ENCODE measurements at regions not wholly inside any gene's neighbourhood (a gene's known extent, or its start where the extent isn't known, plus 50 kb on each side); places are given as distances from the start of the nearest gene placed in this dataset.
"Not testable (repeated sequence)": the region's sequence is repeated elsewhere in the genome, so short reads cannot be mapped to it uniquely, and the experiment has no call there.

DNA sequence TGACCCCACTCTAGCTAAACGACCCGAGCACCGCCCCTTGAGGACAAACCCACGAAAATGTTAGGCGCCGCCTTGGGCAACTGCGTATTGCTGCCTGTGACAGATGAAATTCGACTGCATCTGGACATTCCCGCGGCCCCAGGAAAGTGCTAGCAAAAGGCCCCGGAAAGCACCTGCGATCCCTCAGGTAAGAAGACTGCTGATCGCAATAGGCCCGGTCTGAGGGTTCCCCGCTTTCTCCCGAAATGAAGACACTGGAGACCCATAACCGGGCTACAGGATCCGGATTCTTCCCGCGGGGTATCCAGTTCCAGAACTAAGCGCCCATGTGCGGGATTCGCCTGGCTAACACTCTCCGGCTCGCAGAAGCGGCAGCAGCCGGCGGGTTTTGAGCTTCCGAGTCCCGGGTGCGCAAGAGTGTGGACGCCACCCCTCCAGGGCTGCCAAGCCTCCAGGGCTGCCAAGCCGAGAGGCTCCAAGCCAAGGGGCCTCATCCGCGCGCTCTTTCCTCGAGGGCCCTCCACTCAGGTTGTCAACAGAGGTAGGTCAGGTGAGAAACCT, 157.9 kb upstream of the NBPF11 start:
- DNase-seq = no peak

DNA sequence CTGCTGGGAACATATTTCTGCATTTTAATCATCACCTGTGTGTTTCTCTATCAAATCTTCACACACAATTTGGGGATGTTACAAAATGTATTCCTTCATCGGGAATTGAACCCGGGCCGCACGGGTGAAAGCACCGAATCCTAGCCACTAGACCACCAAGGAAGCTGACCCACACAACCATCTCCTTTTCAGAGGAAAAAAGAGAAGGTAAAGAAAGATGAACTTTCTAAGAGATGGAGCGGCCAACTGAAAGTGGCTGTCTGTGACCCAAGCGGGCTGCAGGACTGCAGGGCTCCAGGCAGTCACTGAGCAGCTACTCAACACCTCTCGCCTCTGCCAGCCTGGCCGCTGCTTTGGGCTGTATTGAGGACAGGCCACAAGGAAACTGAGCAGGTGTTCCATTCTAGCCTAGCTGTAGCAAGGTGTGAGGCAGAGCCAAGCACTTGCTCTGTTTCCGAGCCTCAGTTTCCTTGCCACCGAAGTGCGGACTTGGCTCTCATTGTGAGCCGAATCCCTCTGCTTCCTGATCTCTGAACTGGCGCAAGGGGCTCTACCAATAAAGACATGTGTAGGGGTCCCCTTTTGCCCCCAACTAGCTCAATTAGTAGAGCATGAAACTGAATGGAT, 156.9 kb upstream of the NBPF11 start:
- no peak for DNase-seq

DNA sequence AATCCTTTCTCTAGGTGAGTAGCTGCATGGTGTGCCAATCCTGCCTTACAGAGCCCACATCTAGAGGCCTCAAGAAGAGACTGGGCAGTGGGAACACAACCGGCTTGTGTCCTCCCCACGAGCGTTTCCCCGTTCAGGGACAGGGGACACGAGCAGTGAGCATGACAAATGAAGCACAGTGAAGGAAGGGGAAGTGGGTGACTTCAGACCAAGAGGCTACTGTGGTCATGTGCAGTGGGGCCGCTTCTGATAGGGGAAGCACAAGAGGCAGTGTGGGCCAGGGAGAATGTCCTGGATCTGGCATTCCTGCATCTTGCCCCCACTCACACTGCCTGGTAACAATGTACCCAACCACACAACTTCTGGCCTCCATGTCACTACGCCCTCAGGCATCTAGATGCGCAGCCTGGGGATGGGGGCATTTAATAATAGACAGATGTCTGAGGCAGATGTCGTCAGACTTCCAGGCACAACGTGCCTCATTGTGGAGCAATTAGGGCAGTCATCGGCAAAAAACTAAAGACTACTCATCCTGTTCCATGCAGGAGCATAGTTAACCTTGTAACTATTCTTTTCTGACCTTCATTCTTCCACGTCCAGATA, 155.6 kb upstream of the NBPF11 start:
- DNase-seq = no peak

DNA sequence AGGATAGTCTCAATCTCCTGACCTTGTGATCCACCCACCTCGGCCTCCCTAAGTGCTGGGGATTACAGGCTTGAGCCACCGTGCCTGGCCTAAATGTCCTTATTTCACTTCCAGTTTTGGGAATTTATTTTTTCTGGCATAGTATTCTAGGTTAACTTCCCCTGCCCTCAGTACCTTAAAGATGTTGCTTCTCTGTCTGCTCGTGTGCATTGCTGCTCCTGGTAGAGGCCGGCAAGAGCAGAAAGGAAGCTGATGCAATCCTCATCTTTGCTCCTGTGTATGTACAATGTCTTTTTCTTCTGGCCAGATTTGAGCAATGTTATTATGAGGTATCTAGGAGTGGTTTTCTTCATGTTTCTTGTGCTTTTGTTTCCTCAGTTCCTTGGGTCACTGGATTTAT, 152.9 kb upstream of the NBPF11 start:
- not testable (repeated sequence) for DNase-seq

DNA sequence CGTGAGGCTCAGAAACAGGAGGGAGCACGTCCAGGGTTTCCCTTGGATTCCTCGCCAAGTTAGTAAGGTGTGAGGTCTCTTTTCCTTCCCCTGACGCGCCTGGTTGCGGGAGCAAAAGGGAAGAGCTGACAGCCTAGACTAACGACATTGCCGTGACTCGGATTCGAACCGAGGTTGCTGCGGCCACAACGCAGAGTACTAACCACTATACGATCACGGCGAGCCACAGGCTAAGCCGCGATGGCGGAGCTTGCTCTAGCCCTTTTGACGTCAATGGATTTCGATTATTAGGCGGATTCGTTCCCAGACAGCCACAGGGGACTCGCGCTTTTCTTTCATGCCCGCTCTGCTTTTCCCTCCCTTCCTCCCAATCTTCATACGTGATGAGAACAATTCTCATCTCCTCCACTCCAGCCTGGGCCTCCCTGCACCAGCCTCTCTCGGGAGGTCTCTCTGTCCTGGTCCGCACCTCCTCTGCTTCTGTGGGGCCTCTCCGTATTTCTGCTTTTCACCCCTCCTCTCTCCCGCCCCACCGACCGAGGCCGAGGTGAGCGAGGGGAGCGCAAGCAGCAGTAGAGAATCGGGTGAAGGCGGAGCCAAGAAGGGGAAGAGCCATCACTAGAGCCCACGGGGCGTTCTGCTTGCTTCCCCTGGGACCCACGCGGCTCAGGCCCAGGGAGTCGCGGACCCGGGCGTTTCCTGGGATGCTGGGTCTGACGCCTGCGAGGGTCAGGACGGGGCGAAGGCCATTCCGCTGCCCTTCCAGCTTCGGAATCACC, 150.7 kb upstream of the NBPF11 start:
- not testable (repeated sequence) for DNase-seq

DNA sequence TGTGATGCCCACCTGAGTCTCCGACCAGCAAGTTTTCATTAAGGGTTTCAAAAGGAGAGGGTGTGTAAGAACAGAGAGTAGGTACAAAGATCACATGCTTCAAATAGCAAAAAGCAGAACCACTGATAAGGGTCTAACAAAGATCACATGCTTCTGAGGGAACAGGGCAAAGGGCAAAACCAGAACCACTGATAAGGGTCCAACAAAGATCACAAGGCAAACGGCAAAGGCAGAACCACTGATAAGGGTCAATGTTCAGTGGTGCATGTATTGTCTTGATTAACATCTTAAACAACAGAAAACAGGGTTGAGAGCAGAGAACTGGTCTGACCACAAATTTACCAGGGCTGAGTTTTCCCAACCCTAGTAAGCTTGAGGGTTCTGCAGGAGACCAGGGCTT, 145.8 kb upstream of the NBPF11 start:
- not testable (repeated sequence) for DNase-seq

DNA sequence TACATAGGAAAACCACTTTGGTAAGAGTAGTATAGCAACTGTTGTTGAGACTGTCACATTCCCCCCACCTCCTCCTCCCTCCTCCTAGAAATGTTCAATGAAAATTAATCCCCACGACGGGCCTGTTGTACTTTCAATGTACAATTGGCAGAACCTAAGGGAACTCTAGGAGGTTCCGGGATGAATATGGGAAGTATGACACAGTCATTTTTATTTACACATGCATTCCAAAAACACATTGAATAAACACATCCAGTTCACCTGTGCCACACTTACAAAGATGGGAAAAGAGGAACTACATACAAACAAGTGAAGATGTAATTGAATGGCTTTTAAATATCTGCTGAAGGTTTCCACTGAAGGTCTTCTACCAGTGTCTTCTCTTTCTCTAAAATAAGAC, 144.4 kb upstream of the NBPF11 start:
- DNase-seq = no peak

DNA sequence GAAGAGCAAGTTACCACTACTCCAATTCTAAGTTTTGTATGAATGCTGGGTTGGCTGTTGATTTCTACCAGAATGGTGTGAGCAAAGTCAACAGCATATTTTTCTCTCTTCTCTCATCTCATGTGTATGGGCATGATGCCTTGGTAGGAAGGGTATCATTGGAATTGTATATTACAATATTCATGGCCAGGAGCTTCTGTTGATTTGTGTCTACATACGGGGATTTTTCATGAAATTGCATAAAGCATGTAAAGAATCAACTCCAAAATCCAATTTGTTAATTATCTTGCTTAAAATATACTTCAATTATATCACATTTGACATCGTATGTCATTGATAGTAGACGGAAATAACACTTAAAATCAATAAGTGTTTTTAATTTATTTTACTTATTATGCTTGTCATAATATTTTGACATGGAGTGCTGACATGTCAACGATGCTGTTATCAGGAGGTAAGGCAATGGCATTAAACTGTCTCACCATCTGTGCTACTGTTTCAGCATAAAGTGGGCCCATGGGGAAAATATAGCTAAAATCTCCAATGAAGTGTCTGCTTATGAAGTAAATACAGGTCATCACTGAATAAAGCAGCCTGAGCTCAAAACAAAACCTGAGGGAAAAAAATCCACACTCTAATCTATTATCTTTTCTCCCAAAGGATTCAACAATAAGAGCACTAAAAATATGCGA, 142.2 kb upstream of the NBPF11 start:
- no peak for DNase-seq

DNA sequence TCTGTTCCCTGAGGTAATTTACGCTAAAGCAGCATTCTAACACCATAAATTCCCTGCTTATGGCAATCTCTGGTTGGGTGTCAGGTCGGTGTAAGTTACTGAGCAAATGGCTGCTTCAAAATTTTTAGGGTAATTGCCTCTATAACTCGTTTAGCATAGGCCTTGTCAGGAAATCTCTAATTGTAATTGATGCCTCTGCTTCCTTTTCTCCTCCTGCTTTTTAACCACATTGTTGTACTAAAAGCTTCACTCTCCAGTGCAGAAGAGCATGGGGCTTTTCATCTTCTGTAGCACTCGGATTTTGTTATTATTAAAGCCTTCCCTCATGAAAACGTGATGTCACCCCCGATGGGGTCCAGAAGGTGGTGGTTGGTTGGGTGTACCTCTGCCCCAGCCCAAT, 141.6 kb upstream of the NBPF11 start:
- no peak for DNase-seq

DNA sequence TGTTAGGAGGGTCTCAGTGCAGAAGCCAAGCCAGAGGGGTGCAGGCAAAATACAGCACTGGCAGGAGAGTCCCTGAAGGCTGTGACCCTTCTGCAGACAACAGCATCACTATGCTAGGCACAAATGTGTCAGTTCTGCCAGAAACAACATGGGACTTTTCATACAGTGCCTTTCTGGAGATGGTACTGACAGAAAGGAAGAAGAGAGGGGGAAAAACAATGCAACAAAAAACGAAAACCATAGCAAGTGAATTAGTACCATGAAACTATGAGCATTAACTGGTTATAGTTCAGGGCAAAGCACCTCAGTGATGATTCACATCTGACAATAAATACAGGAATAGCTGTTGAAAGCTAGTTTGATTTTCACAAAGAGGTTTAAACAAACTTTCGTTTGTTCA, 140.8 kb upstream of the NBPF11 start:
- no peak for DNase-seq

DNA sequence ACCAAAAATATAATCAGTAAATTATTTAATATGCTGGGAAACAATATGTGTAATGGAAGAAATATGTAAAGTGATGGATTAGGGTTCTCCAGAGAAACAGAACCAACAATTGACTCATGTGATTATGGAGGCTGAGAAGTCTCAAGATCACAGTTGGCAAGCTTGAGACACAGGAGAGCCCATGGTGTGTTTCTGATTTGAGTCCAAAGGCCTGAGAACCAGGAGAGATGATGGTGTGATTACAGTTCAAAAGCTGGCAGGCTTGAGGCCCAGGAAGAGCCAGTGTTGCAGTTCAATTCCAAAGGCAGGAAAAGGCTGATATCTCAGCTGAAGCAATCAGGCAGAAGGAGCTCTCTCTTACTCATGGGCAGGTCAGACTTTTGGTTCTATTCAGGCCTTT, 138.8 kb upstream of the NBPF11 start:
- no peak for DNase-seq

DNA sequence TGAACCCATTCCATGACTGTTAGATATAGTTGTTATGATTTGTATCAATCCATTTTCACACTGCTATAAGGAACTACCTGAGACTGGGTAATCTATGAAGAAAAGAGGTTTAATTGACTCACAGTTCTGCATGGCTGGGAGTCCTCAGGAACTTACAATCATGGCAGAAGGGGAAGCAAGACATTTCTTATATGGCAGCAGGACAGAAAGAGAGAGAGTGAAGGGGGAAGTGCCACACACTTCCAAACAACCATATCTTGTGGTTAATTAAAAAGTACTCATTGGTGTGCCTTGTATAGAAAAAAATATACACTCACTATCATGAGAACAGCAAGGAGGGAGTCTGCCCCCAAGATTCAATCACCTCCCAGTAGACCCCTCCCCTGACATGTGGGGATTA, 137.6 kb upstream of the NBPF11 start:
- DNase-seq = no peak

DNA sequence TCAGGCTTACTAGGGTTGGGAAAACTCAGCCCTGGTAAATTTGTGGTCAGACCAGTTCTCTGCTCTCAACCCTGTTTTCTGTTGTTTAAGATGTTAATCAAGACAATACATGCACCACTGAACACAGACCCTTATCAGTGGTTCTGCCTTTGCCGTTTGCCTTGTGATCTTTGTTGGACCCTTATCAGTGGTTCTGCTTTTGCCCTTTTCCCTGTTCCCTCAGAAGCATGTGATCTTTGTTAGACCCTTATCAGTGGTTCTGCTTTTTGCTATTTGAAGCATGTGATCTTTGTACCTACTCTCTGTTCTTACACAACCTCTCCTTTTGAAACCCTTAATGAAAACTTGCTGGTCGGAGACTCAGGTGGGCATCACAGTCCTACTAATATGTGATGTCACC, 133.9 kb upstream of the NBPF11 start:
- DNase-seq = not testable (repeated sequence)

DNA sequence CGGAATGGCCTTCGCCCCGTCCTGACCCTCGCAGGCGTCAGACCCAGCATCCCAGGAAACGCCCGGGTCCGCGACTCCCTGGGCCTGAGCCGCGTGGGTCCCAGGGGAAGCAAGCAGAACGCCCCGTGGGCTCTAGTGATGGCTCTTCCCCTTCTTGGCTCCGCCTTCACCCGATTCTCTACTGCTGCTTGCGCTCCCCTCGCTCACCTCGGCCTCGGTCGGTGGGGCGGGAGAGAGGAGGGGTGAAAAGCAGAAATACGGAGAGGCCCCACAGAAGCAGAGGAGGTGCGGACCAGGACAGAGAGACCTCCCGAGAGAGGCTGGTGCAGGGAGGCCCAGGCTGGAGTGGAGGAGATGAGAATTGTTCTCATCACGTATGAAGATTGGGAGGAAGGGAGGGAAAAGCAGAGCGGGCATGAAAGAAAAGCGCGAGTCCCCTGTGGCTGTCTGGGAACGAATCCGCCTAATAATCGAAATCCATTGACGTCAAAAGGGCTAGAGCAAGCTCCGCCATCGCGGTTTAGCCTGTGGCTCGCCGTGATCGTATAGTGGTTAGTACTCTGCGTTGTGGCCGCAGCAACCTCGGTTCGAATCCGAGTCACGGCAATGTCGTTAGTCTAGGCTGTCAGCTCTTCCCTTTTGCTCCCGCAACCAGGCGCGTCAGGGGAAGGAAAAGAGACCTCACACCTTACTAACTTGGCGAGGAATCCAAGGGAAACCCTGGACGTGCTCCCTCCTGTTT, 128.9 kb upstream of the NBPF11 start:
- DNase-seq = not testable (repeated sequence)

DNA sequence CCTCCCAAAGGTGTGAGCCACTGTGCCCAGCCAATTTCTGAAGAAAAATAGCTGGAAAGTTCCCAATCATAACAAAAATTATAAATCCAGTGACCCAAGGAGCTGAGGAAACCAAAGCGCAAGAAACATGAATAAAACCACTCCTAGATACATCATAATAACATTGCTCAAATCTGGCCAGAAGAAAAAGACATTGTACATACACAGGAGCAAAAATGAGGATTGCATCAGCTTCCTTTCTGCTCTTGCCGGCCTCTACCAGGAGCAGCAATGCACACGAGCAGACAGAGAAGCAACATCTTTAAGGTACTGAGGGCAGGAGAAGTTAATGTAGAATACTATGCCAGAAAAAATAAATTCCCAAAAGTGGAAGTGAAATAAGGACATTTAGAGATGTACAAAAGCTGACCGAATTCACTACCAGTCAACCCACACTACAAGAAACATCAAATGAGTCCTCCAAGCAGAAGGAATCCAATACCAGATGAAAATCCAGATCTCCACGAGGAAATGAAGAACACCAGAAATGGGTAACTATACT, 127.0 kb upstream of the NBPF11 start:
- not testable (repeated sequence) for DNase-seq

DNA sequence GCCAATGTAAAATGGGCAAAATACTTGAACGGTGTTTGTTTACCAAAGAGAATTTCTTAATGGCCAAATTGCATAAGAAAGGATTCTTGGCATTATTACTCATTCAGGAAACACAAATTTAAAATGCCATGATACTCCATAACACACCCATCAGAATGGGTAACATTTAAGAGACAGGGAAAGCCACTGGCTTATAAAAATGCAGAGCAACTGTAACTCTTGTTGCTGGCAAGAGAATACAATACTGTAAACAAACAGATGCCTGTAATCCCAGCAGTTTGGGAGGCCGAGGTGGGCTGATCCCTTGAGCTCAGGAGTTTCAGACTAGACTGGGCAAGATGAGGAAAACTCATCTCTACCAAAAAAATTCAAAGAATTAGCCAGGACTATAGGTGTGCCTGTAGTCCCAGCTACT, 125.8 kb upstream of the NBPF11 start:
- DNase-seq = not testable (repeated sequence)

DNA sequence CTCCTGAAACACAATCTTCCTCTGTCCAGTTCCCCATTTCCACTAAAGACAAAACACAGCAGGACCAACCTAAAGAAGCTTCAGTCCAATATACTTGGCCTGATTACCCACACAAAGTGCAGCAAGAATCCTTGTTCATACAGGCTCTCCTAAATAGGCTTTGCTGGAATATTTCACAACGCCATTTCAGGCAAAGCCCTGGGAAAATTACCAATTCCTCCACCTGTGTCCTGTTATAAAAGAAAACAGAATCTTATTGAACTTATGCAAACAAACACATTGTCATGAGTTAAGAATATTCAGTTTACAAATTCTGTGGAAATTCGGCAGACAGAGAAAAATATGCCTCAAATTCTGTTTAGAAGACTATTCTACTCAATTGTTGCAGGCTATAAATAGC, 115.0 kb upstream of the NBPF11 start:
- not testable (repeated sequence) for DNase-seq

DNA sequence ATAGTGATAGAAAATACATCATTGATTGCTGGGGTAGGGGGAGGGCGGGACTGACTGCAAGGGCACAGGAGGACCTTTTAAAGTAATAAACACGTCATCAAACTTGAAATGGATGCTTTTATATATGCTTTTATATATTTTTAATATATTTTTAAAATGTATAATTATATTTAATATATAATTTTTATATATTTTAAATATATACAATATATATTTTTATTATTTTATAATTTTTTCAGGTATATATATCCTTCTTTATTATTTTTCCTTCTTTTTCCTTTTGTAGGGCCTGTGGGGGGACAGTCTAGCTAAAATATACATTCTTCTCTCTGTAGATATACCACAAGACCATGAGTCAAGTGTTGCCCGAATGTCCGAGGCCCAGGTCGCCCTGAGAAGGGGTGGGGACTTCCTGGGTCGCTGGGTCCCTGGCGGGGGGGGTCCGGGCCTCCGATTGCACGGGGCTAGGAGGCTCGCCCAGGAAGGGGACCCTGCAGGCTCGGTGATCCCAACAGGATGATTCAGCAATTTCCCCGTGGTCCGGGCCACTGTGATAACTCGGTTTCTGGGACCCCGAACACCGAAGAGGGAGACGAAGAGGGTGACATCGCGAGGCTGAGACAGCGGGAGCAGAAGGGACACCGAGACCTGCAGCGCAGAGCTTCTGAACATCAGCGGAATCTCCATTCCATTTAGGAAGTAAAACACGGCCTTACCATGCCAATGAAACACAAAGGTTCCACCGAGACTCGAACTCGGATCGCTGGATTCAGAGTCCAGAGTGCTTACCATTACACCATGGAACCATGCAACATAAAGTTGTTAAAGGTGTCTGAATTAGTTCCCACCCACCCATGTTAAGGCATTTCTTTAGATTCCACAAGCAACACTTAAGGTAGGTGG, 112.5 kb upstream of the NBPF11 start:
- DNase-seq = no peak

DNA sequence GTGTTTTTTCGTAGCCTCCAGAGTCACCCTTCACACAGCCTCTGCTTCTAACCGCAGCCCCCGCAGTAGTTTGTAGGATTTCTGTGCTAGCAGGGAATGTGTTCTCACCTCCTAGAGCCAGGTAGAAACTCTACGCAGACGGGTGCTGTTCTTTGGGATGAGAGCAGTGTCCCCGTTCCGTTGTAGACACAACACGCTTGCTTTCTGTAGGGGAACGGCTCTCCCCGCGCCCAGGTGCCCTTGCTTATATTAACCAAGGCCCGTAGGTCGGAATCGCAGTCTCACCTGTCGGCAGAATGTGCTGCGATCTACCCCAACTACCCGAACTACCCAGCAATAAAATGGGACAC, 111.8 kb upstream of the NBPF11 start:
- DNase-seq = no peak

DNA sequence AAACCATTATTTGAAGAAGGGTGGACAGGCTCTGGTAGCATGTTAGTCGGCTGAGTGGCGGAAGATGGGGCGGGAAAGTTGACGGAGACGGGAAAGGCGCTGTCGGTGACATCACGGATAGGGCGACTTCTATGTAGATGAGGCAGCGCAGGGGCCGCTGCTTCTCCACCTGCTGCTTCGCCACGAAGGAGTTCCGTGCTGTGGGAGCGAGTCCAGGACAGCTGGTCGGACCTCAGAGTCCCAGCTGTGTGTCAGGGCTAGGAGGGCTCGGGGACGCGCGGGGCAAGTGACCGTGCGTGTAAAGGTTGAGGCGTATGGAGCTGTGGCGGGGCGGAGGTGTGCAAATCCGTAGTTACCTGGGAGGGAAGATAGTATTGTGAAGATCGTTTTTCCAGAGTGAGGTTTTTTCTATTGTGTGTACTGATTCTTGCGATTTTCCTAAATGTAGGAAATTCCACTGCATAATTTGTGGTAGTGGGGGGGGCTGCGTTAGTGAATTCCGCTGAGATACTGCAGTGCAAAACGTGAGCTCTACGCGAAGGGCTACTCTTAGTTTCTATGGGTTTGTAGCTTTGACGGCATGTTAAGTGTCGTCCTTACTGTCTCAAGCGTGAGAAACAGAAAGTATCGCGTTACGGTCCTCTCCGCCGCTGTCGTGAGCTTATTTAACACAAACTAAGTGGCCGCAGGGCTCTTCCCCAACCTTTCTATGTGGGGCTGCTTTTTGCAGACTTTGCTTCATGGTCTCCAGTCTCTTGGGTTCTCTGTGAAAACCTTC, 111.2 kb upstream of the NBPF11 start:
- DNase-seq = peak in 1 of 2 experiments; percentile 76
